Trophoblast cell (in vitro differentiated cells and primary cell): ENCODE measurements at regions not wholly inside any gene's neighbourhood (a gene's known extent, or its start where the extent isn't known, plus 50 kb on each side); places are given as distances from the start of the nearest gene placed in this dataset.
A peak's percentile ranks its signal among the peaks of the same experiment; 100 is the strongest.

Experiments used
- DNase-seq, 2 donors: peaks; one replicate each; pipeline ENCODE4 v3.0.0-alpha.2; 2016
- H2AFZ ChIP-seq: 2 replicates; pipeline ENCODE4 v1.6.1; 2013; ENCODE audit warnings: low read length, moderate library complexity, mild to moderate bottlenecking; ENCODE audit not compliant: insufficient read depth, poor library complexity
- H2AK5ac ChIP-seq: 2 replicates; pipeline ENCODE4 v1.6.1; 2013; ENCODE audit warnings: mild to moderate bottlenecking, low read length
- H2BK120ac ChIP-seq: 2 replicates; pipeline ENCODE4 v1.6.1; 2013; ENCODE audit warnings: low read length, mild to moderate bottlenecking, moderate library complexity; ENCODE audit not compliant: insufficient read depth, poor library complexity
- H2BK12ac ChIP-seq: 2 replicates; pipeline ENCODE4 v1.6.1; 2013; ENCODE audit warnings: mild to moderate bottlenecking, low read length, moderate library complexity
- H2BK5ac ChIP-seq: 2 replicates; pipeline ENCODE4 v1.6.1; 2013; ENCODE audit warnings: low read length, low read depth, moderate library complexity, mild to moderate bottlenecking; ENCODE audit not compliant: poor library complexity
- H3K14ac ChIP-seq: 2 replicates; pipeline ENCODE4 v1.6.1; 2013; ENCODE audit warnings: mild to moderate bottlenecking, low read length
- H3K18ac ChIP-seq: 2 replicates; pipeline ENCODE4 v1.6.1; 2013; ENCODE audit warnings: mild to moderate bottlenecking, low read length
- H3K23ac ChIP-seq: 2 replicates; pipeline ENCODE4 v1.6.1; 2013; ENCODE audit warnings: low read length
- H3K27ac ChIP-seq: 2 replicates; pipeline ENCODE4 v1.5.1; 2013; ENCODE audit warnings: low read depth, mild to moderate bottlenecking, inconsistent platforms, low read length, moderate library complexity
- H3K27me3 ChIP-seq: 2 replicates; pipeline ENCODE4 v1.6.1; 2013; ENCODE audit warnings: inconsistent platforms, mild to moderate bottlenecking, low read length, moderate library complexity; ENCODE audit not compliant: insufficient read depth
- H3K36me3 ChIP-seq, 2 experiments: 1 replicate in 1 of 2; 2 replicates in 1 of 2; pipeline ENCODE4 v1.6.1; 2013; ENCODE audit warnings: low read length in 2 of 2, mild to moderate bottlenecking in 2 of 2, moderate library complexity in 1 of 2; ENCODE audit not compliant: insufficient read depth in 2 of 2, control insufficient read depth in 1 of 2
- H3K4ac ChIP-seq: 2 replicates; pipeline ENCODE4 v1.6.1; 2013; ENCODE audit warnings: low read depth, mild to moderate bottlenecking, low read length, moderate library complexity
- H3K4me1 ChIP-seq, 2 experiments: 1 replicate in 1 of 2; 2 replicates in 1 of 2; pipeline ENCODE4 v1.6.1; 2013; ENCODE audit warnings: low read length in 2 of 2, mild to moderate bottlenecking in 2 of 2, moderate library complexity in 1 of 2; ENCODE audit not compliant: insufficient read depth in 2 of 2, control insufficient read depth in 1 of 2
- H3K4me2 ChIP-seq: 2 replicates; pipeline ENCODE4 v1.6.1; 2013; ENCODE audit warnings: inconsistent platforms, mild to moderate bottlenecking, low read length, moderate library complexity
- H3K4me3 ChIP-seq: 2 replicates; pipeline ENCODE4 v1.5.1; 2013; ENCODE audit warnings: mild to moderate bottlenecking, low read depth, low read length, inconsistent platforms
- H3K79me1 ChIP-seq: one replicate; pipeline ENCODE4 v1.6.1; 2013; ENCODE audit warnings: low read length
- H3K79me2 ChIP-seq: 2 replicates; pipeline ENCODE4 v1.6.1; 2013; ENCODE audit warnings: low read length, mild to moderate bottlenecking; ENCODE audit not compliant: control insufficient read depth, insufficient read depth, poor library complexity
- H3K9ac ChIP-seq: 2 replicates; pipeline ENCODE4 v1.6.1; 2013; ENCODE audit warnings: mild to moderate bottlenecking, low read length
- H3K9me3 ChIP-seq: 2 replicates; pipeline ENCODE4 v1.6.1; 2013; ENCODE audit warnings: low read depth, mild to moderate bottlenecking, control low read depth, inconsistent platforms, low read length; ENCODE audit not compliant: insufficient read depth
- H4K12ac ChIP-seq: 2 replicates; pipeline ENCODE4 v1.6.1; 2013; ENCODE audit warnings: low read depth, mild to moderate bottlenecking, low read length, moderate library complexity
- H4K8ac ChIP-seq: 2 replicates; pipeline ENCODE4 v1.6.1; 2013; ENCODE audit warnings: low read depth, mild to moderate bottlenecking, low read length, moderate library complexity
- H4K91ac ChIP-seq: one replicate; pipeline ENCODE4 v1.6.1; 2013; ENCODE audit warnings: low read depth, mild to moderate bottlenecking, low read length, moderate library complexity
- WGBS: extraction: QIAGEN DNeasy Blood & Tissue Kit; methylation state at CpG from one replicate; pipeline ENCODE4 v1.1.7; 2013; ENCODE audit warnings: missing lambda C conversion rate; ENCODE audit not compliant: insufficient read length, insufficient coverage; ENCODE audit errors: extremely low coverage; 5-methylcytosine and 5-hydroxymethylcytosine counted together

DNA sequence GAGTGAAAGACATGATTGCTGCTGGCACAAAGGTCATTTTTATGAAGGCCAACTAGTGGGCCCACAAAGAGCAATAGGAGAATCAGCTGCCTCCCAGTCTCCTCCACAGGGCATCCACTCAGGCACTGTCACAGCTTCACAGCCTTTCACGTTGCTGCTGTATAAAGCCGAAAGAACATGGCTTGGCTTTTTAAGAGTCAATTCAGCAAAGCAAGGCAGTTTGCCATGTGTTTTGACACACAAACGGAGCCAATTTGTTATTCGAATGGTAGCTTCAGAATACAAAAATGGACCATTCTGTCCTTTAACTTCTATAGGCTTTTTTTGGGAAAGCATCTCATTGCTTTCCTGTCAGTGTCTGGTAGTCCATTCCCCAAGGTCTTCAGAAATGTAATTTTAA lies 283.4 kb upstream of the PARD3B start:
- DNase-seq: no peak
- H4K12ac ChIP-seq: no peak overlapping the region
- H3K4ac ChIP-seq: no peak overlapping the region
- H3K18ac ChIP-seq: no peak overlapping the region
- H4K91ac ChIP-seq: no peak overlapping the region
- no peaks in the 10 kb centered on the region for H3K36me3 ChIP-seq
- H3K14ac ChIP-seq: no peak overlapping the region
- no peaks in the 10 kb centered on the region for H3K79me1 ChIP-seq
- H3K79me2 ChIP-seq: no peaks in the 10 kb centered on the region
- H2BK120ac ChIP-seq: no peak overlapping the region
- H3K9ac ChIP-seq: no peak overlapping the region
- H2AK5ac ChIP-seq: no peak overlapping the region
- H3K23ac ChIP-seq: no peak overlapping the region
- no CpG with 5 or more reads among the region's 4 CpGs for WGBS
- no peak overlapping the region for H4K8ac ChIP-seq
- peak overlapping the region; percentile 1 for H3K4me2 ChIP-seq
- no peaks in the 10 kb centered on the region for H3K9me3 ChIP-seq
- no peaks in the 10 kb centered on the region for H3K27me3 ChIP-seq
- H2BK5ac ChIP-seq: no peak overlapping the region
- H3K27ac ChIP-seq: no peak overlapping the region
- H2BK12ac ChIP-seq: no peak overlapping the region
- H2AFZ ChIP-seq: no peak overlapping the region
- H3K4me3 ChIP-seq: no peak overlapping the region
- H3K4me1 ChIP-seq: peaks cover 4 to 10% of the 10 kb centered on the region in 2 experiments

DNA sequence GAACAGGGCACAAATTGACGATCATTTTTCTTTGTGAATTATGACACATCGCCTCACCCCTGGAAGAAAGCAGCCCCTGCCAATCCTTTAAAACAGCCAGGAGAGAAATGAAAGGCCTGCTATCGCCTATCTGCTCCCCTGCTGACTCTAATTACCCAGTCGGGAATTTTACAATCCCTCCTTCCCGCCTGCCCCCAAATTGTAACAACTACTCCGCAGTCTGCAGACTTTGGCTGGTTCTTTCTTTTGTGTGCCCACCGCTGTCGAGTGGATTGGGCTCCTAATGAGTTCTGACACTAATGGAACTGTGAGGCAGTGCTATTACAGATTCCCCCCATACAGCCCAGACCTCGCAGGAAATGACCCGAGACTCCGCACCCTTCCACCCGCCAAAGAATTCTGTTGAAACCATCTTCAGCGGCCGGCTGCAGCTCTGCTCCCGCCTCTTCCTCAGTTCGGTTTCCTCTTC lies 281.2 kb upstream of the PARD3B start:
- Histone ChIP-seq H3K27ac (no peak overlapping the region), H4K12ac (no peak overlapping the region), H3K4me2 (no peak overlapping the region), H3K36me3 (no peaks in the 10 kb centered on the region), H2BK12ac (no peak overlapping the region), H2BK5ac (no peak overlapping the region), H2BK120ac (no peak overlapping the region), H4K8ac (no peak overlapping the region), H3K9ac (no peak overlapping the region), H3K14ac (no peak overlapping the region), H3K4me3 (no peak overlapping the region), H3K79me1 (no peaks in the 10 kb centered on the region), H2AFZ (no peak overlapping the region), H2AK5ac (no peak overlapping the region), H3K4me1 (peaks cover 4 to 5% of the 10 kb centered on the region in 2 experiments), H3K18ac (no peak overlapping the region), H3K9me3 (no peaks in the 10 kb centered on the region), H4K91ac (no peak overlapping the region), H3K23ac (no peak overlapping the region), H3K27me3 (no peaks in the 10 kb centered on the region), H3K79me2 (no peaks in the 10 kb centered on the region), H3K4ac (no peak overlapping the region)
- DNase-seq: no peak
- WGBS: no CpG with 5 or more reads among the region's 16 CpGs

DNA sequence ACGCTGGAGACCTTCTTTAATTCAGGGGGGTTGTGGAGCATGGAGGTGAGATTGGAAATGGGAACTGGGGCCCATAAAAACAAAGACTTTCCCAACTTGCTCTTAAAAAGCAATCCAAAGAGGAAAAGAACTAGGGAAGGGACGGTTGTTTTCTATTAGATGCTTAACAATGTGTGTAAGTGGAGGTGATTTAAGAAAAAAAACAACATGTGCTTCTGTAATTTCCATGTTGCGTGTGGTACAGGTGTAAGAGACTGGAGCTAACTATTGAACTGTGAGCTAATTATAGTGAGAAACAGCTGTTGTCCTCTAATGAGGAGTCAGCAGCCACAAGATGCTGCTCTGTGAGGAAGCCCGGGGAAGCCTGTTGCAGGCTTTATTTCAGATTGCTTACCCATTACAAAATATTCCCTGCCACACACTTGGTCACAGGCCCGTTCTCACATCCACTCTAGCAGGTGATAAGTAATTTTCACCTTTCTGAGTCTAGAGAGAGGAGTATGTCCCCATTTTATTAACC lies 280.6 kb upstream of the PARD3B start:
- Histone ChIP-seq H3K4me1 (peaks cover 4 to 5% of the 10 kb centered on the region in 2 experiments), H4K91ac (no peak overlapping the region), H4K8ac (no peak overlapping the region), H3K9me3 (peaks cover 1% of the 10 kb centered on the region), H3K79me2 (no peaks in the 10 kb centered on the region), H3K14ac (no peak overlapping the region), H3K36me3 (no peaks in the 10 kb centered on the region), H3K79me1 (no peaks in the 10 kb centered on the region), H3K27me3 (no peaks in the 10 kb centered on the region), H3K4ac (no peak overlapping the region), H3K18ac (no peak overlapping the region), H2BK12ac (no peak overlapping the region), H3K4me3 (no peak overlapping the region), H3K23ac (no peak overlapping the region), H3K4me2 (no peak overlapping the region), H3K27ac (no peak overlapping the region), H2BK120ac (no peak overlapping the region), H3K9ac (no peak overlapping the region), H2AFZ (no peak overlapping the region), H2AK5ac (no peak overlapping the region), H2BK5ac (no peak overlapping the region), H4K12ac (no peak overlapping the region)
- no peak for DNase-seq
- WGBS: no CpG with 5 or more reads among the region's 5 CpGs

DNA sequence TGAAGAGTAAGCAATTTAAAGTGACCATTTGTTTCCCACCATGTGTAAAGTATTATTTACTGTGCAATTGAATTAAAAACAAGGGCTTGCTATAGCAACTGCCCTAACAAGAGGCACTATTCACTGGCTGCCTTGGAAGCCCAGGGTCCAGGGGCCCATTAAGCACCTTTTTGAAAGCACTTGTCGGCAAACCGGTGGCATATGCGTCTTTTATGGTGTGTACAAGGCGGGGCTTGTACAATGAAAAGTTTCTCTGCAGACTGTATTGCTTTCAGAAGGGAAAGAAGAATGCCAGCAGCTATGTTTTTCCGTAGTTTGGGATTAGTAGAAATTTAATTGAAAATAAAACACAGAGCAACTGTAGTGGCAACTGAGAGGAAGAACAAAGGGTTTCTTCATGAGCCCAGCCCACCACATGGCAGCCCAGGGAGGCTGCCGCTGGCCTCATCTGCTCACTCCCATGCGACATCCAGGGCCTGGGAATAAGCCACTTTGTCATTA lies 279.5 kb upstream of the PARD3B start:
- Histone ChIP-seq H3K36me3 (no peaks in the 10 kb centered on the region), H3K27ac (no peak overlapping the region), H3K14ac (no peak overlapping the region), H3K4ac (no peak overlapping the region), H4K91ac (no peak overlapping the region), H3K23ac (no peak overlapping the region), H2BK5ac (no peak overlapping the region), H3K4me1 (peaks cover 3 to 4% of the 10 kb centered on the region in 2 experiments), H3K9me3 (peaks cover 3% of the 10 kb centered on the region), H3K79me2 (no peaks in the 10 kb centered on the region), H4K12ac (no peak overlapping the region), H3K18ac (no peak overlapping the region), H2AK5ac (peak overlapping the region; percentile 37), H2BK12ac (no peak overlapping the region), H3K79me1 (no peaks in the 10 kb centered on the region), H3K27me3 (no peaks in the 10 kb centered on the region), H2BK120ac (no peak overlapping the region), H3K4me3 (no peak overlapping the region), H3K4me2 (no peak overlapping the region), H2AFZ (no peak overlapping the region), H3K9ac (no peak overlapping the region), H4K8ac (no peak overlapping the region)
- no peak for DNase-seq
- no CpG with 5 or more reads among the region's 7 CpGs for WGBS
